Endothelial cell (in vitro differentiated cells): ENCODE measurements at regions not wholly inside any gene's neighbourhood (a gene's known extent, or its start where the extent isn't known, plus 50 kb on each side); places are given as distances from the start of the nearest gene placed in this dataset.
"Not testable (repeated sequence)": the region's sequence is repeated elsewhere in the genome, so short reads cannot be mapped to it uniquely, and the experiment has no call there.

Experiments
- DNase-seq: peaks from one replicate; pipeline ENCODE4 v3.0.0; 2021; ENCODE audit warnings: low spot score
- H3K27ac Mint-ChIP-seq: one replicate; pipeline ENCODE4 v1.8.0; 2021; ENCODE audit warnings: mixed read lengths, inconsistent platforms; ENCODE audit not compliant: unreplicated experiment
- H3K27me3 Mint-ChIP-seq: one replicate; pipeline ENCODE4 v1.8.0; 2021; ENCODE audit warnings: mild to moderate bottlenecking, moderate library complexity, mixed read lengths, inconsistent platforms; ENCODE audit not compliant: unreplicated experiment
- H3K36me3 Mint-ChIP-seq: one replicate; pipeline ENCODE4 v1.8.0; 2021; ENCODE audit warnings: mild to moderate bottlenecking, low read depth, mixed read lengths, inconsistent platforms; ENCODE audit not compliant: unreplicated experiment
- H3K4me1 Mint-ChIP-seq: one replicate; pipeline ENCODE4 v1.8.0; 2021; ENCODE audit warnings: mild to moderate bottlenecking, mixed read lengths, inconsistent platforms; ENCODE audit not compliant: unreplicated experiment
- H3K4me3 Mint-ChIP-seq: one replicate; pipeline ENCODE4 v1.8.0; 2021; ENCODE audit warnings: mild to moderate bottlenecking, mixed read lengths, inconsistent platforms; ENCODE audit not compliant: unreplicated experiment
- H3K9me3 Mint-ChIP-seq: one replicate; pipeline ENCODE4 v1.8.0; 2021; ENCODE audit warnings: mixed read lengths, inconsistent platforms; ENCODE audit not compliant: unreplicated experiment
- CTCF ChIP-seq: fragments of 200-600 bp; sonication (generic); IDR thresholded peaks from one replicate; pipeline ENCODE4 v1.5.0; 2021; ENCODE audit warnings: antibody characterized with exemption; ENCODE audit not compliant: unreplicated experiment

DNA sequence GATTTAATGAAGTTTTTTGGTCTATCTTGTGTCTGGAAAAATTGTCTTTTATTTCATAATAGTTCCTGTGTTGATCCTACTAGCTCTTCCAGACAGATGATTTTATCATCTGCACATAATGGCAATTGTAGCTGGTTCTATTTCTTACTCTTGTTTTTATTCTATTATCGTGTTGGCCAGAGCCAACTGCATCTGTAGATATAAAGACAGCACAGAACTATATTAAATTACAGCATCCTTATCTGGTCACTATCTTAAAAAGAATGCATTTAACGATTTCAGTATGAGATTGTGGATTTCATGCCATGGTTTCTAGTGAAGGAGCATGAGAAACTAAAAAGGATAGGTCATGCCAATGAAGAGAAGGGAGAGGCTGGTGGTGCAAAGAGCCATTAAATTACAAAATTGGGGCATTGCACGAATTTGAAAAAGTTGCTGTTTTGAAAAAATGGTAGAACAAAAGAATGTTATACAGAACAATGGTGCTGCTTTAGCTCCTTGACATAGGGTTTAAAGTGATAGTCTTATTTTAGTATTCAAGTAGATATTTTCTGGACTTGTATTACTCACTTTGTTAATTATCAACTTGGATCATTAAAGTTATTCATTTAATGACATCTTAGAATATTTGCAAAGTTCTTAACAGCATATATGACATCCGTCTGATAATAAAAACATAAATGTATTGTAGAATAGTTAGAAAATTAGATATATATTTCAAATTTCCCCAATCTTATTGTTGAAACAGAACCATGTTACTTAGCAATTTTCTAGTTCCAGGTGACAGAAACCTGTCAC is 1250.3 kb downstream of the REEP3 start:
- H3K36me3 Mint-ChIP-seq = no peaks in the 10 kb centered on the region
- H3K9me3 Mint-ChIP-seq = no peaks in the 10 kb centered on the region
- H3K4me3 Mint-ChIP-seq = no peak overlapping the region
- no peak for TF ChIP-seq CTCF
- DNase-seq = no peak
- no peaks in the 10 kb centered on the region for H3K4me1 Mint-ChIP-seq
- H3K27ac Mint-ChIP-seq = no peak overlapping the region
- H3K27me3 Mint-ChIP-seq = no peaks in the 10 kb centered on the region

DNA sequence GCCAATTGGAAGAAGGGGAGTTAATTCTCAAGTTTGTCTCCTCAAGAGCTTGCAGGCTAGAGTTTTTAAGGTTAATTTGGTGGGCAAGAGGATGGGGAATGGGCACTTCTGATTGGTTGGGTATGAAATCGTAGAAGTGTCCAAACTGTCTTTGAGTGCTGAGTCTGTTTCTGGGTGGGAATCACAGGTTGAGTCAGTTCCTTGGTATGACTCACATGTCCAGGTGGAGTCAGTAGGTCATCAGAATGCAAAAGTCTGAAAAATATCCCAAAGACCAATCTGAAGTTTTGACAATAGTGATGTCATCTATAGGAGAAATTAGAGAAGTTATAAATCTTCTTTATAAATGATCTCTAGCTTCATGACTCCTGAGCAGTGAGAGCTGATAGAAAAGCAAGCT is 1252.2 kb downstream of the REEP3 start:
- no peak overlapping the region for H3K27ac Mint-ChIP-seq
- no peak overlapping the region for H3K4me3 Mint-ChIP-seq
- no peak for DNase-seq
- no peaks in the 10 kb centered on the region for H3K27me3 Mint-ChIP-seq
- H3K36me3 Mint-ChIP-seq = no peaks in the 10 kb centered on the region
- H3K4me1 Mint-ChIP-seq = no peaks in the 10 kb centered on the region
- TF ChIP-seq CTCF = no peak
- H3K9me3 Mint-ChIP-seq = no peaks in the 10 kb centered on the region

GRCh38 chr10:64784451-64784850 is 1263.2 kb downstream of the REEP3 start:
- H3K9me3 Mint-ChIP-seq, DNase-seq, H3K4me3 Mint-ChIP-seq, H3K27ac Mint-ChIP-seq, H3K4me1 Mint-ChIP-seq, H3K27me3 Mint-ChIP-seq, H3K36me3 Mint-ChIP-seq: not testable (repeated sequence)

- Mint-ChIP-seq H3K4me3 (no peak overlapping the region), H3K27ac (no peak overlapping the region)
- TF ChIP-seq CTCF = no peak
Measured at GRCh38 chr10:64785816-64786215, 1264.6 kb downstream of the REEP3 start.

DNA sequence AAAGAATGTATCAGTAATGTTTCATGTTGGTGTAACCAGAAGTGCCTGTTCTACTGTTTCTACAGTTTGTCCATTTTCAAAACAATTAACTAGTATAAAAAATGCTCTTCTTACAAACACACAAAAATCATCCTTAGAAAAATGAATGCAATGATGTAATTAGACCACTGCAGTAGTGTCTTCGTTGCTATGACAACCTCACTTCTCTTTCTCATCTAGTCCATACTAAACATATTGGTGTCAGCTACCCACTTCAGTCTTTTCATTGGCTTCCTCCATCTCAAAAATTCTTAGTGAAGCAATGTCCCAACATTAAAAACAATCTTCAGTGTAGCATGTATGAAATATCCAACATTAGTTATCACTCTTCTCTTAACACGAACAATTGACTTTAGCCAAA is 1265.8 kb downstream of the REEP3 start:
- Mint-ChIP-seq H3K4me1 (no peaks in the 10 kb centered on the region), H3K9me3 (peaks cover under 1% of the 10 kb centered on the region), H3K27me3 (no peaks in the 10 kb centered on the region), H3K36me3 (no peaks in the 10 kb centered on the region), H3K27ac (no peak overlapping the region), H3K4me3 (no peak overlapping the region)
- no peak for DNase-seq
- no peak for TF ChIP-seq CTCF

More at GRCh38 chr10:64785816-64786215, 1264.6 kb downstream of the REEP3 start:
- Mint-ChIP-seq H3K36me3 (no peaks in the 10 kb centered on the region), H3K27me3 (no peaks in the 10 kb centered on the region), H3K9me3 (peaks cover 5% of the 10 kb centered on the region), H3K4me1 (no peaks in the 10 kb centered on the region)
- no peak for DNase-seq
